ENCODE measurements at regions not wholly inside any gene's neighbourhood (a gene's known extent, or its start where the extent isn't known, plus 50 kb on each side); places are given as distances from the start of the nearest gene placed in this dataset.
"Not testable (repeated sequence)": the region's sequence is repeated elsewhere in the genome, so short reads cannot be mapped to it uniquely, and the experiment has no call there.

DNA sequence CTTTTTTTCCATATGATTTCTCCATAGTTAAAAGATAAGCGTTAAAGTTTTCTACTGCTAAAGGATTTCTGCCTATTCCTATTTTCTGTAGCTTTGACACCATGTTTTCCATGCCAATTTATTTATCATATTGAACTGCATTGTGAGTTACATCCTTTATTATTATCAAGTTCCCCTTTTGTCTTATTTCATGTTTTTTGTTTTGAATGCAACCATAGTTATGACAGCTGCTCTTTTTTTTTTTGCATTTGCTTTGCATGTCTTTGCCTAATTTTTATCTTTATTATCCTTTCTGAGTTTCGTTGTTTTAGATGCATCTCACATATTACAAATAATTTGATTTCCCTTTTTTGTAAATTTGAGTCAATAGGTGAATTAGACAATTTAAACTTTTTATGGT, 161.5 kb downstream of the DEPDC1B start:
- Mint-ChIP-seq H3K36me3 (no peaks in the 10 kb centered on the region), H3K4me1 (peaks cover 4 to 9% (median 7%) of the 10 kb centered on the region in 3 donors), H3K27me3 (peaks cover 0 to 3% of the 10 kb centered on the region in 2 donors), H3K9me3 (no peaks in the 10 kb centered on the region), H3K4me3 (no peak overlapping the region), H3K27ac (no peak overlapping the region)
- Histone ChIP-seq H3K4me1 (ENCODE audit: control insufficient read depth in 1 of 2, extremely low read depth in 1 of 2, insufficient read depth in 2 of 2, low read length in 2 of 2) (peaks cover 0 to 36% of the 10 kb centered on the region in 2 experiments), H3K27ac (ENCODE audit: low read length) (no peak overlapping the region), H3K4me3 (ENCODE audit: control insufficient read depth in 1 of 2, extremely low read depth in 1 of 2, low read length in 1 of 2) (no peak overlapping the region), H3K27me3 (replicated peaks in 1 of 2; ENCODE audit: control insufficient read depth in 2 of 2, extremely low read depth in 1 of 2, insufficient read depth in 2 of 2, low read length in 1 of 2) (no peaks in the 10 kb centered on the region), H3K9me3 (no peaks in the 10 kb centered on the region), H3K36me3 (ENCODE audit: control insufficient read depth in 2 of 2, extremely low read depth in 1 of 2, insufficient read depth in 1 of 2, low read length in 1 of 2) (no peaks in the 10 kb centered on the region)
- DNase-seq (no peak), ATAC-seq (replicated peaks in 1 of 4) (no peak)
- ChIA-PET CTCF (no interaction called here), POLR2A (no interaction called here)
- WGBS (ENCODE audit: insufficient coverage) = no CpG with 5 or more reads among the region's 2 CpGs

DNA sequence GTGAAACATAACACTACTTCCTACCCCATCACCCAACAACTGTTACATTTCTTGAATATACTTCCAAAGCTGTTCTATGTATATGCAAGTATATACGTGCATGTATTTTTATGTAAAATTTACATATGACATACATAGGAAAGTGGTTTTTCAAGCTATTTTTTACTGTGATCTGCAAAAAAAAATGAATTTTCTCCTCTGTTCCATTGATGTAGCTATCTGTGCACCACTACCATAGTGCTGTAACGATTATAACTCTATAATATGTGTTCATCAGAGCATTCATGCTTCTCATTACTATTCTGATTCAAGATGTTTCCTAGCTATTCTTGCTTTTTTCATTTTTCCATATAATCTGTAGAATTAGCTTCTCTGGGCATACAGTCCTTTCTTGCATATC, 164.0 kb downstream of the DEPDC1B start:
- DNase-seq (no peak), ATAC-seq (replicated peaks in 1 of 4) (no peak)
- Histone ChIP-seq H3K36me3 (ENCODE audit: control insufficient read depth in 2 of 2, extremely low read depth in 1 of 2, insufficient read depth in 1 of 2, low read length in 1 of 2) (no peaks in the 10 kb centered on the region), H3K4me1 (ENCODE audit: control insufficient read depth in 1 of 2, extremely low read depth in 1 of 2, insufficient read depth in 2 of 2, low read length in 2 of 2) (peaks cover 0 to 23% of the 10 kb centered on the region in 2 experiments), H3K9me3 (no peaks in the 10 kb centered on the region), H3K27me3 (replicated peaks in 1 of 2; ENCODE audit: control insufficient read depth in 2 of 2, extremely low read depth in 1 of 2, insufficient read depth in 2 of 2, low read length in 1 of 2) (no peaks in the 10 kb centered on the region), H3K4me3 (ENCODE audit: control insufficient read depth in 1 of 2, extremely low read depth in 1 of 2, low read length in 1 of 2) (no peak overlapping the region), H3K27ac (ENCODE audit: low read length) (no peak overlapping the region)
- no peaks in the 10 kb centered on the region for H3K9me3 Mint-ChIP-seq
- POLR2A ChIA-PET = no interaction called here
- H3K27me3 Mint-ChIP-seq = peaks cover 0 to 3% of the 10 kb centered on the region in 2 donors
- CTCF ChIA-PET = no interaction called here
- H3K4me3 Mint-ChIP-seq = no peak overlapping the region
- H3K27ac Mint-ChIP-seq = no peak overlapping the region
- no CpG with 5 or more reads among the region's 2 CpGs for WGBS (ENCODE audit: insufficient coverage)
- no peaks in the 10 kb centered on the region for H3K36me3 Mint-ChIP-seq
- peaks cover 2 to 7% (median 7%) of the 10 kb centered on the region in 3 donors for H3K4me1 Mint-ChIP-seq

- POLR2A ChIA-PET = no interaction called here
- Histone ChIP-seq H3K4me1 (ENCODE audit: control insufficient read depth in 1 of 2, extremely low read depth in 1 of 2, insufficient read depth in 2 of 2, low read length in 2 of 2) (peaks cover 0 to 16% of the 10 kb centered on the region in 2 experiments), H3K27ac (ENCODE audit: low read length) (no peak overlapping the region), H3K4me3 (ENCODE audit: control insufficient read depth in 1 of 2, extremely low read depth in 1 of 2, low read length in 1 of 2) (no peak overlapping the region), H3K36me3 (ENCODE audit: control insufficient read depth in 2 of 2, extremely low read depth in 1 of 2, insufficient read depth in 1 of 2, low read length in 1 of 2) (no peaks in the 10 kb centered on the region), H3K27me3 (replicated peaks in 1 of 2; ENCODE audit: control insufficient read depth in 2 of 2, extremely low read depth in 1 of 2, insufficient read depth in 2 of 2, low read length in 1 of 2) (no peaks in the 10 kb centered on the region), H3K9me3 (no peaks in the 10 kb centered on the region)
- Mint-ChIP-seq H3K27me3 (no peaks in the 10 kb centered on the region), H3K27ac (no peak overlapping the region), H3K4me1 (peaks cover 2 to 7% (median 6%) of the 10 kb centered on the region in 3 donors), H3K36me3 (no peaks in the 10 kb centered on the region), H3K9me3 (no peaks in the 10 kb centered on the region), H3K4me3 (no peak overlapping the region)
- CTCF ChIA-PET = no interaction called here
- ATAC-seq (replicated peaks in 1 of 4) = no peak
- no peak for DNase-seq
Measured at GRCh38 chr5:60535198-60535597, 164.8 kb downstream of the DEPDC1B start.

GRCh38 chr5:60533789-60534188, 166.2 kb downstream of the DEPDC1B start:
- Histone ChIP-seq H3K4me3 (ENCODE audit: control insufficient read depth in 1 of 2, extremely low read depth in 1 of 2, low read length in 1 of 2) (no peak overlapping the region), H3K27me3 (replicated peaks in 1 of 2; ENCODE audit: control insufficient read depth in 2 of 2, extremely low read depth in 1 of 2, insufficient read depth in 2 of 2, low read length in 1 of 2) (no peaks in the 10 kb centered on the region), H3K9me3 (no peaks in the 10 kb centered on the region), H3K36me3 (ENCODE audit: control insufficient read depth in 2 of 2, extremely low read depth in 1 of 2, insufficient read depth in 1 of 2, low read length in 1 of 2) (no peaks in the 10 kb centered on the region), H3K4me1 (ENCODE audit: control insufficient read depth in 1 of 2, extremely low read depth in 1 of 2, insufficient read depth in 2 of 2, low read length in 2 of 2) (peaks cover 0 to 3% of the 10 kb centered on the region in 2 experiments), H3K27ac (ENCODE audit: low read length) (no peak overlapping the region)
- no peaks in the 10 kb centered on the region for H3K27me3 Mint-ChIP-seq
- H3K9me3 Mint-ChIP-seq = no peaks in the 10 kb centered on the region
- CTCF ChIA-PET = no interaction called here
- H3K4me1 Mint-ChIP-seq = no peaks in the 10 kb centered on the region
- POLR2A ChIA-PET = no interaction called here
- DNase-seq = no peak
- no peak overlapping the region for H3K27ac Mint-ChIP-seq
- ATAC-seq (replicated peaks in 1 of 4) = no peak
- no peak overlapping the region for H3K4me3 Mint-ChIP-seq
- WGBS (ENCODE audit: insufficient coverage) = no CpG with 5 or more reads among the region's 4 CpGs
- H3K36me3 Mint-ChIP-seq = no peaks in the 10 kb centered on the region

GRCh38 chr5:60532796-60533195, 167.2 kb downstream of the DEPDC1B start:
- H3K4me1 ChIP-seq (ENCODE audit: control insufficient read depth in 1 of 2, extremely low read depth in 1 of 2, insufficient read depth in 2 of 2, low read length in 2 of 2); H3K27ac ChIP-seq (ENCODE audit: low read length); H3K9me3 Mint-ChIP-seq; H3K36me3 Mint-ChIP-seq; H3K27ac Mint-ChIP-seq; POLR2A ChIA-PET; H3K27me3 ChIP-seq (replicated peaks in 1 of 2; ENCODE audit: control insufficient read depth in 2 of 2, extremely low read depth in 1 of 2, insufficient read depth in 2 of 2, low read length in 1 of 2); DNase-seq; H3K9me3 ChIP-seq; ATAC-seq (replicated peaks in 1 of 4); H3K36me3 ChIP-seq (ENCODE audit: control insufficient read depth in 2 of 2, extremely low read depth in 1 of 2, insufficient read depth in 1 of 2, low read length in 1 of 2); CTCF ChIA-PET; H3K27me3 Mint-ChIP-seq; H3K4me3 ChIP-seq (ENCODE audit: control insufficient read depth in 1 of 2, extremely low read depth in 1 of 2, low read length in 1 of 2); H3K4me3 Mint-ChIP-seq; H3K4me1 Mint-ChIP-seq: not testable (repeated sequence)
- WGBS (ENCODE audit: insufficient coverage) = 75% methylated on average over 3 of the region's 5 CpGs

DNA sequence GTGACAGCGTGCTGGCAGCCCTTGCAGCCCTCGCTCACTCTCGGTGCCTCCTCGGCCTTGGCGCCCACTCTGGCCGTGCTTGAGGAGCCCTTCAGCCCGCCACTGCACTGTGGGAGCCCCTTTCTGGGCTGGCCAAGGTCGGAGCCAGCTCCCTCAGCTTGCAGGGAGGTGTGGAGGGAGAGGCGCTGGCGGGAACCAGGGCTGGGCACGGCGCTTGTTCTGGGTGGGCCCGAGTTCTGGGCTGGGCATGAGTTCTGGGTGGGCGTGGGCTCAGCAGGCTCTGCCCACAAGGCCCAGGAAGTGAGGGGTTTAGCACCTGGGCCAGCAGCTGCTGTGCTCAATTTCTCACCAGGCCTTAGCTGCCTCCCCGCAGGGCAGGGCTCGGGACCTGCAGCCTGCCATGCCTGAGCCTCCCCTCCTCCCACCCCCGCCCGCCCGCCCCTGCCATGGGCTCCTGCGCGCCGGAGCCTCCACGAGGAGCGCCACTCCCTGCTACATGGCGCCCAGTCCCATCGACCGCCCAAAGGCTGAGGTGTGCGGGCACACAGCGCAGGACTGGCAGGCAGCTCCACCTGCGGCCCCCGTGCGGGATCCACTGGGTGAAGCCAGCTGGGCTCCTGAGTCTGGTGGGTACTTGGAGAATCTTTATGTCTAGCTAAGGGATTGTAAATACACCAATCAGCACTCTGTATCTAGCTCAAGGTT, 169.7 kb downstream of the DEPDC1B start:
- H3K27me3 ChIP-seq (replicated peaks in 1 of 2; ENCODE audit: control insufficient read depth in 2 of 2, extremely low read depth in 1 of 2, insufficient read depth in 2 of 2, low read length in 1 of 2); POLR2A ChIA-PET; H3K27ac ChIP-seq (ENCODE audit: low read length); H3K27ac Mint-ChIP-seq; DNase-seq; H3K9me3 Mint-ChIP-seq; H3K36me3 ChIP-seq (ENCODE audit: control insufficient read depth in 2 of 2, extremely low read depth in 1 of 2, insufficient read depth in 1 of 2, low read length in 1 of 2); H3K4me3 ChIP-seq (ENCODE audit: control insufficient read depth in 1 of 2, extremely low read depth in 1 of 2, low read length in 1 of 2); ATAC-seq (replicated peaks in 1 of 4); H3K4me3 Mint-ChIP-seq; CTCF ChIA-PET; H3K27me3 Mint-ChIP-seq; H3K4me1 Mint-ChIP-seq; H3K36me3 Mint-ChIP-seq; H3K9me3 ChIP-seq: not testable (repeated sequence)
- 91% methylated on average over 19 of the region's 32 CpGs for WGBS (ENCODE audit: insufficient coverage)
- H3K4me1 ChIP-seq (ENCODE audit: control insufficient read depth in 1 of 2, extremely low read depth in 1 of 2, insufficient read depth in 2 of 2, low read length in 2 of 2) = peaks cover 0 to 11% of the 10 kb centered on the region in 2 experiments

DNA sequence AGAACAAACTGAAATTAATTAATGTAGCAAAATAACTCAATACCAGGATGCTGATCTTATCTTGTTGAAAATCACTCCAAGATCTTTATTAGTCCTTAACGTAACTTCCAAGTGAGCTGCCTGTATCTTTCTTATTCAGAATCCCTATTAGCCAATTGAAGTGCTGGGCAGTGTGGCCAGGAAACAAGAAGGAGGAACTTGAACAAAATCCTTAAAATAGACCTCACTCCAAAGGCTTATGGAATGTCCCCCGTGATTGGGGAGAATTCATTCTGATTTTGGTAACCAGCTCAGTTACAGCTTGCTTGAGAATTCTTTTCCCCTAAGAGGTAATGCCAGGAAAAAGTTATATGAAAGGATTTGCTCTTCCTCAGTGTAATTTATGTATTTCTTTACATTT, 171.0 kb downstream of the DEPDC1B start:
- Histone ChIP-seq H3K36me3 (ENCODE audit: control insufficient read depth in 2 of 2, extremely low read depth in 1 of 2, insufficient read depth in 1 of 2, low read length in 1 of 2) (no peaks in the 10 kb centered on the region), H3K27ac (ENCODE audit: low read length) (no peak overlapping the region), H3K27me3 (replicated peaks in 1 of 2; ENCODE audit: control insufficient read depth in 2 of 2, extremely low read depth in 1 of 2, insufficient read depth in 2 of 2, low read length in 1 of 2) (no peaks in the 10 kb centered on the region), H3K4me1 (ENCODE audit: control insufficient read depth in 1 of 2, extremely low read depth in 1 of 2, insufficient read depth in 2 of 2, low read length in 2 of 2) (peaks cover 0 to 11% of the 10 kb centered on the region in 2 experiments), H3K9me3 (no peaks in the 10 kb centered on the region), H3K4me3 (ENCODE audit: control insufficient read depth in 1 of 2, extremely low read depth in 1 of 2, low read length in 1 of 2) (no peak overlapping the region)
- H3K27me3 Mint-ChIP-seq = peaks cover 0 to 3% of the 10 kb centered on the region in 2 donors
- ChIA-PET CTCF (no interaction called here), POLR2A (no interaction called here)
- no peaks in the 10 kb centered on the region for H3K9me3 Mint-ChIP-seq
- no CpG with 5 or more reads among the region's 2 CpGs for WGBS (ENCODE audit: insufficient coverage)
- no peak for ATAC-seq (replicated peaks in 1 of 4)
- H3K27ac Mint-ChIP-seq = no peak overlapping the region
- DNase-seq = no peak
- H3K4me3 Mint-ChIP-seq = no peak overlapping the region
- no peaks in the 10 kb centered on the region for H3K36me3 Mint-ChIP-seq
- no peaks in the 10 kb centered on the region for H3K4me1 Mint-ChIP-seq
